T follicular helper cell (primary cell): ENCODE measurements at regions not wholly inside any gene's neighbourhood (a gene's known extent, or its start where the extent isn't known, plus 50 kb on each side); places are given as distances from the start of the nearest gene placed in this dataset.

Experiments used
- DNase-seq: peaks from one replicate; pipeline ENCODE4 v3.0.0-alpha.2; 2020; ENCODE audit warnings: low read depth

- no peak for DNase-seq
These were observed 818.0 kb upstream of the ZNF608 start for GRCh38 chr5:125564317-125564975.

DNA sequence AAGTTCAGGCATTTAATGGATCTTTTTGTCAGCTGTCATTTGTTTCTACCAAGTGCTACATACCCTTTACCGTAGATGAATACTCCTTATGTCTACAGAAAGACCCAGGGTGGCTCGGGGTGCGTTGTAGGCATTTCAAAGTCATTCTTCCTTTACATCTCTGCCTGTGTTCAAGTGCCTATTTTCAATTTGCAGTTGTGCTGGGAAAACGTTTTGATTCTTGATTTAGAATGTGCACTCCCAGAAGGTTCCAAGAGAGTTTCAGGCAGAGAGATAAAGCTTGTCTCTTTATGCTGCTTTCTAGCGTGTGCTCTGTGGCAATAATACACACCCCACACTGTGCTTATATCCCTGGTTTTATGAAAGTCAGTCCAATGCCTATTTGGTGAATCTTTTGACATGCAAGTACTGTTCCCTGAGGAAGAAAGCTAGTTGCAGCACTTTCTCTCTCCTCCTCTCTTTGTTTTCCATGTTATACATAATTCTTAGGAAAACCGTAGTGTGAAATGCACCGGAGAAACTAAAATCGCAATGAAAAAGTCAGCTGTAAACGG lies 828.1 kb upstream of the ZNF608 start:
- no peak for DNase-seq

DNA sequence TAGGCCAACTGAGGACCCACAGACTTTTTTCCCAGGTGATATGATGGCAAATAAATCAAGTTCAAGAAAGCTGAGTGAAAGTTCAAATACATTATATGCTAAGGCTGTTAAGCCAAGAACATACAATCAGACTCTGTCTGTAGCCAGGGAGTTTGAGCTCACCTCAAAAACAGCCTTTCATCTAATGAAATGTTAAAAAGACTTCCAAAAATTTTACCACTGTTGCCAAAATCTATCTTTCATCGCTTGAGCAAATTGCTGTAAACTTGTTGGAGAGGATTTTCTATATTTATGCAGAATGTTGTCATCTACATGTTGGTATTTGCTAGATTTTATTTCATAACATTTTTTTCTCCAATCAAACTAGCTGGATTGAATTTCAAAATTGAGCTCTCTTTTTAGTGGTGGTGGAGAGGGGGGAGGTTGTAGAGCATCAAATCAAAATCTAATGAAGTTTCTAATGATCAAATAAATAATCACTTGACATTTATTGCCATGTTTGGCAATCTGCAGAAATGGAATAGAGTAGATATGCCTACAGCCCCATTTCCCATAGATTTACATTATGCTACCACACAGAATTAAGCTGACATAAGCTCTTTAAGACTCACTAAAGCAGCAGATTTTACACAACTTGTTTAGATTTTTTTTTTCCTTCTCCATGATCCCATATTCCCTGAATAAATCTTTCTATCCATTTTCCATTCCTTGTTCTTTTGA lies 828.9 kb upstream of the ZNF608 start:
- DNase-seq = no peak

DNA sequence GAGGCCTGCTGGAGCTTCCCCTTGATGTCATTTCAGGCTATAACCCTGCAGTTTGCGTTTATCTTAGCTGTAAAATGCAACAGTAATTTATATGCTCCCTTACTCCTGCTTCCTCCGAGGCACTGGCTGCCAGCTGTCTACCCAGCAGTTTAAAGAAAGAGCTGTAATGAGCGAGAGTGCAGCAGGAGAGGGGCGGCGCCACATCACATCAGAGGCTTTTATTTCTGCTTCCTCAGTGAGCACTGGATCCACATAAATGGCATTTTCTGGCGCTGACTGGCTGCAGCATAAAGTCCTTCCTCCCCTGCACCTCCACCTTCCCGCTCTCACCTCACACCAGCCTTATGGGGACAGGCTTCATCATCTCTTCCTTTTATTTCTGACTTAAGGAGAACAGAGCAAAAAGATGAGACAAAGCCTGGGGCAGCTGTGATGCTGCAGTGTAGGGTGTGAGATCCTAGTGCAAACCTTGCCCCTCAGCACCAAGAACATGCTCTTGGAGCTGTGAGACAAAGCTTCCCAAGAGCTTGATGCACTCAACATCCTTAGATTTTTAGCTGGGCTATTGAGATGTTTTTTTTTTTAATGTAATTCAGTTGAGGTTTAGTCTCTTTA lies 829.6 kb upstream of the ZNF608 start:
- no peak for DNase-seq

GRCh38 chr5:125576822-125577221 lies 830.4 kb upstream of the ZNF608 start:
- no peak for DNase-seq

DNA sequence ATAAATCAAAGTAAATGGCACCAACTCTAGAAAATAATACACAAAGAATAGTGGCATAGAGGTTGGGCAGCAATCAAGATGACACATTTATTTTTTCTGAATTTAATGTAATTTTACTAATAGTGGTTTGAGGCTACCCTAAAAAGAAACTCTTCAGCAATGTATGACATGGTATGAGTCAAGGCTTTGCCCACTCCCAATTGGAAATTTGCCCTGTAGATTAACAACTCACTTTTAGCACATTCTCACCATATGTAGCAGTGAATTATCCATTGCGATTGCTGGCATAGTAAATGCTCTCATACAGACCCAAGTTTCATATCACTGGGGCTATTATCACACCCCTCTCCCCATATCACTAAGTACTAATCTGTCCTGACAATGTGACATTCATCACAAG lies 832.1 kb upstream of the ZNF608 start:
- DNase-seq = no peak

DNA sequence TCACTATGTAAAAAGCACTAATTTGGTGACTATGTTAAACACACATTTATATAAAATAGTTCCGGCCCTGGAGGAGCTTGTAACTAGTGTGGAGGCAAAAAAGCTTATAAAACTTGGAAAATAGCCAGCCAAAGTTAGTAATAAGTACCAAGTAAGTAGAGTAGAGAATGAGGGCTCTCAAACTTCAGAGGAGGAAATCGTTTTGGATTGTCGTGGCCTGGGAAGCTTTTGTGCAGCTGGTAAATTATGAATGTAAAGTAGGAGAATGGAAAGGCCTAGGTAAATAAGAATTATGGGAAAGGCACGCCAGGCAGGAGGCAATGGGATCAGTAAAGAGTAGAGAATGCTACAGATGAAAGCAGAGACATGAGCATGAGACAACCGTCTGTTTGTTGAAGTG lies 832.7 kb upstream of the ZNF608 start:
- DNase-seq = no peak

DNA sequence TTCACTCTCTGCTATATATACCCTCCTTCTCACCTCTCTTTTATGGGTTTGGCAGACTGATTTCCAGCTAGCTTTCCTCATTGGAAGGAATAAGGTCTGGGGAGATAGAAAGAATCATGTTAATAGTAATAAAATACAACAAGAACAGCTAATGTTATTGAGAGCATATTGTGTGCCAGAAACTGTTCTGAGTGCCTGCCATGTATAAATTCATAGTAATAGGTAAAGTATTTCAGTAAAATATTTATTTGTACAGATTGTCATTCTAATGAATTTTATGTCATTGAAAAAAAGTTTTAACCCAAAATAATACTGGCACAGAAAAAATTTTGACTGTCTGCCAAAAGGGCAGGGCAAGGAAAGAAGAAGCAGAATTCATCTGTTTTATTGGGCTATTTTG lies 834.9 kb upstream of the ZNF608 start:
- DNase-seq = no peak

DNA sequence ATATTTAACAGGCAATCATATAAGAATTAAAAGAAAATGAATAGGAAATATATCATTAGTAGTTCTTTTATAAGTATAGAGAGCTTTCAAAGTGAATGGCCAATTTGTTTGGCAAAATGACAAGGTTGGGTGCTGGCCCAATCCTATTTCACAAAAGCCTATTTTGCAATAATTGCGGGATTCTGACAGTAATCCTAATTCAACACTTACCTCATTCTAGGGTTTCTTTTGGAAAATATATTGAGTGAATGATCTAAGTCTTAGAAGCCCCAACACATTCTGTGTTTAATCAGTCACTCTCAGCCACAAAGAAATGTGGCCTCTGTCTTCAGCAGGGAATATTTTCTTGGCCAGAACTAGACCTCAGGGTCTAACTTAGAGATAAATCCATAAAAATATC lies 835.9 kb upstream of the ZNF608 start:
- DNase-seq = no peak

DNA sequence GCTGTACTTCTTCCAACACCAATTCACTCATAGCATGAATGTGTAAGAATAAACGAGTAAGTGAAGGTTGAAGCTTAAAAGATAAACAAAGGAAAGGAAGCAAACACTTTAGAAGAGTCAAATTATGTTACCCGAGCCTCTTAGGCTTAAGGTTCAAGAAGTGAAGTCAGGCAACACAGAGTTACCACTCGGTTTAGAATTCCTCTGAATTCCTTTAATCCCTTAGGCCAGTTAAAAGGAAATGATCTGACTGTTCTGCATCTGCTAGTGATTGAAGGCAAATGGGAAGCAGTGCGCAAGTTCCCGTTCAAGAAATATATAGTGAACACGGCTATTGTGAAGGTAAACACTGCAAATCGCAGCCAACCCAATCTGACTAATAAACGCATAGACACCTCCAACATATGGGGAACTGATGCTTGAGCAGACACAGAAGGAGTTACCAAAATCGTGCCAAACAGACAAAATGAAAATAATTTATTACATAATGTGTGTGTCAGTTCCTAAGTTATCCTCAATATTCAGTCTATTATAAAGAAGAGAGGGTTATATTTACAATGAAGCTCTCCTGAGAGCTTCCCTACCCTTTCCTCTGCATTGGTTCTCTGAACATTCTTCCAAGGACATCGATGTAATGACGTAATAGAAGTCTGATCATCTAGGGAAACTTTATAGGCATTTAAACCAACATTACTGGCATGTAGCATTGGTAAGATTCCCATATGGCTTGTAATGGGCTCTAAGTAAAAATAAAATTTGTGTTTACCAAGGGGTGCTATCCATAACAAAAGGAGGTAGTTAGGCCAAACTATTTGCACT lies 837.1 kb upstream of the ZNF608 start:
- no peak for DNase-seq

DNA sequence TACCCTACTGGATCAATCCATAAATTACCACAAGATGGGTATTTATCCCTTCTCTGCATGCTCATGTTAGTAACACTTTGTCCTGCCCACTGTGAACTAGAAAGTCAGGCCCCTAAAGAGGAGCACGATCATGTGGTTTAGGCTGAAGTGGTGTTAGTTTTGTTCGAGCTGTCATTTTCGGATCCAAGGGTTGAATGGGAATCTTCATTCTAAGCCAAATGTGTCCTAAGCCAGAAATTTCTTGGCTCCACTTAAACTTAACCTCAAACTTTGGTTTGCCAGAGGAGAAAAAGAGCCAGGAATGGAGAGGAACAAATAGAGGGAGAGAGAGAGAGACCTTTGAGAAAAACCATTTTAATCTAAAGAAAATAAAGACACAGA lies 837.7 kb upstream of the ZNF608 start:
- no peak for DNase-seq

- no peak for DNase-seq
These were observed 835.6 kb upstream of the GRAMD2B start for GRCh38 chr5:125587631-125588030.

DNA sequence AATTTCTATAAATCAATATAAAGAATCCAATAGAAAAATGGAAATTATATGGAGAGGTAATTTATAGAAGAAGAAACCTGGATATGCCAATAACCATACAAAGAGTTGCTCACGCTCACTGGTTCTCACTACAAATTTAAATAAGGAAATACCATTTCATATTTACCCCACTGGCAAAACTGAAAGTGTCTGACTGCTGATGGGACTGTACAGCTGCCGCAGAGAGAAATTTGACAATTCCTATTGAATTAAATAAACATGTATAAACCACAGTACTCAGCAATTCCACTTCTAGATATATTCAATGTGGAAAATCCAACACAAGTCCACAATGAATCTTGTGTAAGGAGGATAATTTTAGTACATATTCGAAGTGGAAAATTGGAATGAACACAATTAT lies 830.4 kb upstream of the GRAMD2B start:
- DNase-seq = no peak

GRCh38 chr5:125595095-125595494 lies 828.1 kb upstream of the GRAMD2B start:
- DNase-seq = no peak

GRCh38 chr5:125595845-125596244 lies 827.4 kb upstream of the GRAMD2B start:
- no peak for DNase-seq

- DNase-seq = no peak
These were observed 825.9 kb upstream of the GRAMD2B start for GRCh38 chr5:125597338-125597737.

- DNase-seq = no peak
These were observed 822.6 kb upstream of the GRAMD2B start for GRCh38 chr5:125600559-125600958.

DNA sequence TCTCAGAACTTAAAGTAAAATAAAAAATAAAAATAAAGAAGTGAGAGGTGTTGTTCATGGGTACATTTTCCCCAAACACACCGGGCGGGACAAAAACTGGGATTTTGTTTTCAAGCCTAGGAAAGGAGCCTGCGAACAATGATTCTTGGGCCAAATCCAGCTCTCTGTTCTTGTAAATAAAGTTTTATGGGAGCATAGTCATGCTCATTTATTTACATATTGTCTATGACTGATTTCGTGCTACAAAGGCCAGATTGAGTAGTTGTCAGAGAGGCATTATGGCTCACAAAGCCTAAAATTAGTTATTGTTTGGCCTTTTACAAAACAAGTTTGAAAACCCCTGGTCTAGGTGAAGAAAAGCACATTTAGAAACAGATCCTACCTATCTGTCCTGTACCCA lies 821.0 kb upstream of the GRAMD2B start:
- DNase-seq = no peak

- no peak for DNase-seq
These were observed 819.9 kb upstream of the GRAMD2B start for GRCh38 chr5:125603321-125603720.

GRCh38 chr5:125604104-125604503 lies 819.1 kb upstream of the GRAMD2B start:
- no peak for DNase-seq

DNA sequence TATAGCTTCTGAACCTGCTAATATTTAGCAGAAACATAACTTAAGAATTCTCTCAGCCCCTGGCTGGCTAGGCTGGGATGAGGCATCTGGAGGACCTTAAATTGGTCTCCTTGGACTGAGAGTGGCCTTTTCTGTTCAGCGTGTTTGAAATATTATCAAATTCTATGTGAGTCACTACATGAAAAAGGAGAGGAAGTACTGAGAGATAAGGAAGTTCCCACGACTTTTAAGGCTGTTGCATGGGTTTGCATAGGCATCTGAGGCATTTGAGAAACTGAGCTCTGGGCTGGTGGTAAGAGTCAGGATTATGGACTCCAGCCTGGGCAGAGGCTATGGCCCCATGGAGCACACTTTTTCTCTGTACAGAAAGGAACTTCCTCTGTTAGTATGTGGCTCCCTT lies 816.2 kb upstream of the GRAMD2B start:
- no peak for DNase-seq

- no peak for DNase-seq
These were observed 814.2 kb upstream of the GRAMD2B start for GRCh38 chr5:125609011-125609410.
